ENCODE measurements at regions not wholly inside any gene's neighbourhood (a gene's known extent, or its start where the extent isn't known, plus 50 kb on each side); places are given as distances from the start of the nearest gene placed in this dataset.

DNA sequence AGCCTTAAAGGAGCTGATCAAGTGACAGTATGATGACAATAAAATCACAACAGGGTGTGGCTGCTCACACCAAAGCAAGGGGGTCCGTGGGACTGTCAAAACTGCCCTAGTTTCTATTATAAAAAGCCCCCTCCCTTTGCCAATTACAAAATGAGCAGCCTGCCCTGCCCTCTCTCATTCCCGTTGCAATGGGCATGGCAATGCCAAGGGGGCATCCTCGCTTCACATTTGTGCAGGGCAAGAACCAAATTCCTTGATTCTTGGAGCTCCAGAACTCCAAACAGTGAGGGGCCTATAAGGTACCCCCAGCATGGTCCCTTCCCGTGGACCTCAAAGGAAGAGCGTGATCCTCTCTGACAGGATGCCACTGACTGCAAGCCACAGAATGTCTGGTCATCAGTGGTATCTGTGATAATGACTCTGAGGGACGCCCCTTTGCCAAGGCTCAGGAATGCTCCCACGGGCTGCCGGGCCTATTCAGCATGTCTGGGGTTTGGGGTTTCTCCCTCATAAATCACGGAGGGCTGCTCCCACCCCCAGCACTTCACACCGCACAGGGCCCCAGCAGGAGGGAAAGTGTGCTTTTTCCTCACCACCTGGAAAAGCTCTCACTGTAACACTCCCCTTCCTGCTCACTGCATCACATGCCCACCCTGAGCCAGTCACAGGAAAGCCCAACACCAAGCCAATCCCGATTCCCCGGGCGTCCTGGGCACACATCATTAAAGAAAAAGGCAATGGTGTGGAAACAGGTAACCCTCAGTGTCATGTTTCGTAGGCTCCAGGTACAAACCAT, 105.1 kb upstream of the TRPM1 start:
- TF ChIP-seq, protein P1, sequence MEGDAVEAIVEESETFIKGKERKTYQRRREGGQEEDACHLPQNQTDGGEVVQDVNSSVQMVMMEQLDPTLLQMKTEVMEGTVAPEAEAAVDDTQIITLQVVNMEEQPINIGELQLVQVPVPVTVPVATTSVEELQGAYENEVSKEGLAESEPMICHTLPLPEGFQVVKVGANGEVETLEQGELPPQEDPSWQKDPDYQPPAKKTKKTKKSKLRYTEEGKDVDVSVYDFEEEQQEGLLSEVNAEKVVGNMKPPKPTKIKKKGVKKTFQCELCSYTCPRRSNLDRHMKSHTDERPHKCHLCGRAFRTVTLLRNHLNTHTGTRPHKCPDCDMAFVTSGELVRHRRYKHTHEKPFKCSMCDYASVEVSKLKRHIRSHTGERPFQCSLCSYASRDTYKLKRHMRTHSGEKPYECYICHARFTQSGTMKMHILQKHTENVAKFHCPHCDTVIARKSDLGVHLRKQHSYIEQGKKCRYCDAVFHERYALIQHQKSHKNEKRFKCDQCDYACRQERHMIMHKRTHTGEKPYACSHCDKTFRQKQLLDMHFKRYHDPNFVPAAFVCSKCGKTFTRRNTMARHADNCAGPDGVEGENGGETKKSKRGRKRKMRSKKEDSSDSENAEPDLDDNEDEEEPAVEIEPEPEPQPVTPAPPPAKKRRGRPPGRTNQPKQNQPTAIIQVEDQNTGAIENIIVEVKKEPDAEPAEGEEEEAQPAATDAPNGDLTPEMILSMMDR (IDR thresholded peaks at IDR 0.05), result peak in 2 of 3 experiments; percentile 13 to 27
- TF ChIP-seq POLR2A (IDR thresholded peaks at IDR 0.05; ENCODE audit: low read depth), result no peak
- no peak for TF ChIP-seq POLR2AphosphoS5 (IDR thresholded peaks at IDR 0.05)
- no peak for TF ChIP-seq EP300 (IDR thresholded peaks at IDR 0.05)
